ENCODE measurements at regions not wholly inside any gene's neighbourhood (a gene's known extent, or its start where the extent isn't known, plus 50 kb on each side); places are given as distances from the start of the nearest gene placed in this dataset.

- H3K27ac ChIP-seq (ENCODE audit: control insufficient read depth, insufficient read depth, low read length) = no peak overlapping the region
Measured at GRCh38 chr7:54898659-54899340, 120.0 kb upstream of the EGFR start.

GRCh38 chr7:54901840-54902239 lies 117.0 kb upstream of the EGFR start:
- no peaks in the 10 kb centered on the region for H3K36me3 ChIP-seq (ENCODE audit: control insufficient read depth in 2 of 2, extremely low read depth in 1 of 2, insufficient read depth in 2 of 2, low read length in 2 of 2)
- no peak overlapping the region for H3K27ac ChIP-seq (ENCODE audit: control insufficient read depth, insufficient read depth, low read length)
- DNase-seq (ENCODE audit: low read depth, low spot score) (no peak), FAIRE-seq (peak; percentile 29)
- no peaks in the 10 kb centered on the region for H4K20me1 ChIP-seq (ENCODE audit: control insufficient read depth, extremely low read depth, insufficient read depth, low read length)
- no peak overlapping the region for H3K9ac ChIP-seq (ENCODE audit: control insufficient read depth, extremely low read depth, insufficient read depth, low read length)
- TF ChIP-seq, protein P1, sequence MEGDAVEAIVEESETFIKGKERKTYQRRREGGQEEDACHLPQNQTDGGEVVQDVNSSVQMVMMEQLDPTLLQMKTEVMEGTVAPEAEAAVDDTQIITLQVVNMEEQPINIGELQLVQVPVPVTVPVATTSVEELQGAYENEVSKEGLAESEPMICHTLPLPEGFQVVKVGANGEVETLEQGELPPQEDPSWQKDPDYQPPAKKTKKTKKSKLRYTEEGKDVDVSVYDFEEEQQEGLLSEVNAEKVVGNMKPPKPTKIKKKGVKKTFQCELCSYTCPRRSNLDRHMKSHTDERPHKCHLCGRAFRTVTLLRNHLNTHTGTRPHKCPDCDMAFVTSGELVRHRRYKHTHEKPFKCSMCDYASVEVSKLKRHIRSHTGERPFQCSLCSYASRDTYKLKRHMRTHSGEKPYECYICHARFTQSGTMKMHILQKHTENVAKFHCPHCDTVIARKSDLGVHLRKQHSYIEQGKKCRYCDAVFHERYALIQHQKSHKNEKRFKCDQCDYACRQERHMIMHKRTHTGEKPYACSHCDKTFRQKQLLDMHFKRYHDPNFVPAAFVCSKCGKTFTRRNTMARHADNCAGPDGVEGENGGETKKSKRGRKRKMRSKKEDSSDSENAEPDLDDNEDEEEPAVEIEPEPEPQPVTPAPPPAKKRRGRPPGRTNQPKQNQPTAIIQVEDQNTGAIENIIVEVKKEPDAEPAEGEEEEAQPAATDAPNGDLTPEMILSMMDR (optimal IDR thresholded peaks at IDR 0.05 in 1 of 3, IDR thresholded peaks at IDR 0.05 in 1 of 3, conservative IDR thresholded peaks at IDR 0.05 in 1 of 3; ENCODE audit: extremely low read depth in 1 of 3, insufficient read depth in 2 of 3, low read length in 3 of 3) = no peak
- no peak for TF ChIP-seq EZH2 (IDR thresholded peaks at IDR 0.05; ENCODE audit: low read length)
- dilution Hi-C loops (cut with MboI; ENCODE audit: extremely low pct_ligation_motif_present, low sequenced_read_pairs) = no loop called here
- no peak overlapping the region for H2AFZ ChIP-seq (ENCODE audit: control insufficient read depth, low read length)
- no peak overlapping the region for H3K4me2 ChIP-seq (ENCODE audit: control insufficient read depth, extremely low read depth, insufficient read depth, low read depth, low read length)
- H3K27me3 ChIP-seq (ENCODE audit: control insufficient read depth, extremely low read depth, insufficient read depth, low read length) = no peaks in the 10 kb centered on the region
- no peaks in the 10 kb centered on the region for H3K9me3 ChIP-seq (ENCODE audit: control insufficient read depth, low read depth, low read length)
- H3K9me1 ChIP-seq (ENCODE audit: control insufficient read depth, extremely low read depth, insufficient read depth, low read length) = no peaks in the 10 kb centered on the region
- no peak overlapping the region for H3K4me3 ChIP-seq (ENCODE audit: control insufficient read depth in 2 of 3, extremely low read depth in 1 of 3, insufficient read depth in 2 of 3, low read depth in 1 of 3, low read length in 3 of 3)
- no peaks in the 10 kb centered on the region for H3K4me1 ChIP-seq (ENCODE audit: control insufficient read depth, extremely low read depth, insufficient read depth, low read length)
- no peaks in the 10 kb centered on the region for H3K79me2 ChIP-seq (ENCODE audit: control insufficient read depth, insufficient read depth, low read length)

More at GRCh38 chr7:54898659-54899340, 120.0 kb upstream of the EGFR start:
- Histone ChIP-seq H3K9me1 (ENCODE audit: control insufficient read depth, extremely low read depth, insufficient read depth, low read length) (no peaks in the 10 kb centered on the region), H4K20me1 (ENCODE audit: control insufficient read depth, extremely low read depth, insufficient read depth, low read length) (no peaks in the 10 kb centered on the region), H2AFZ (ENCODE audit: control insufficient read depth, low read length) (no peak overlapping the region), H3K4me1 (ENCODE audit: control insufficient read depth, extremely low read depth, insufficient read depth, low read length) (no peaks in the 10 kb centered on the region), H3K4me3 (ENCODE audit: control insufficient read depth in 2 of 3, extremely low read depth in 1 of 3, insufficient read depth in 2 of 3, low read depth in 1 of 3, low read length in 3 of 3) (no peak overlapping the region), H3K9me3 (ENCODE audit: control insufficient read depth, low read depth, low read length) (no peaks in the 10 kb centered on the region), H3K27me3 (ENCODE audit: control insufficient read depth, extremely low read depth, insufficient read depth, low read length) (no peaks in the 10 kb centered on the region), H3K9ac (ENCODE audit: control insufficient read depth, extremely low read depth, insufficient read depth, low read length) (no peak overlapping the region), H3K36me3 (ENCODE audit: control insufficient read depth in 2 of 2, extremely low read depth in 1 of 2, insufficient read depth in 2 of 2, low read length in 2 of 2) (no peaks in the 10 kb centered on the region), H3K4me2 (ENCODE audit: control insufficient read depth, extremely low read depth, insufficient read depth, low read depth, low read length) (no peak overlapping the region), H3K79me2 (ENCODE audit: control insufficient read depth, insufficient read depth, low read length) (no peaks in the 10 kb centered on the region)
- dilution Hi-C loops (cut with MboI; ENCODE audit: extremely low pct_ligation_motif_present, low sequenced_read_pairs) = no loop called here
- TF ChIP-seq, protein P1 (optimal IDR thresholded peaks at IDR 0.05 in 1 of 3, IDR thresholded peaks at IDR 0.05 in 1 of 3, conservative IDR thresholded peaks at IDR 0.05 in 1 of 3; ENCODE audit: extremely low read depth in 1 of 3, insufficient read depth in 2 of 3, low read length in 3 of 3) = no peak
- TF ChIP-seq EZH2 (IDR thresholded peaks at IDR 0.05; ENCODE audit: low read length) = no peak
- no peak for DNase-seq (ENCODE audit: low read depth, low spot score)
- FAIRE-seq = no peak
